SK-N-SH treated with all-trans-retinoic acid at 6 μM for 48 hours (cell line): ENCODE measurements at regions not wholly inside any gene's neighbourhood (a gene's known extent, or its start where the extent isn't known, plus 50 kb on each side); places are given as distances from the start of the nearest gene placed in this dataset.
"Not testable (repeated sequence)": the region's sequence is repeated elsewhere in the genome, so short reads cannot be mapped to it uniquely, and the experiment has no call there.

Experiments used
- RARB ChIP-seq: fragments of 250-450 bp; sonication (Bioruptor Pico); IDR thresholded peaks from 2 replicates; pipeline ENCODE4 v1.8.0; 2021; ENCODE audit warnings: mild to moderate bottlenecking, moderate library complexity
- ZFP3 ChIP-seq: fragments of 250-450 bp; sonication (Bioruptor Pico); IDR thresholded peaks from 2 replicates; pipeline ENCODE4 v1.5.0; 2020; ENCODE audit warnings: mild to moderate bottlenecking, moderate library complexity

GRCh38 chr9:40951876-40952494 is 176.5 kb downstream of the FOXD4L6 start:
- not testable (repeated sequence) for TF ChIP-seq RARB, ZFP3 (CRISPR knock-in tag)
